Kidney (tissue), 13 donors: ENCODE measurements at regions not wholly inside any gene's neighbourhood (a gene's known extent, or its start where the extent isn't known, plus 50 kb on each side); places are given as distances from the start of the nearest gene placed in this dataset.

ENCODE experiments used
- DNase-seq, 5 donors: peaks; one replicate each; pipeline ENCODE4 v3.0.0-alpha.2; 2013 to 2020
- FAIRE-seq: peaks from 2 replicates; lab custom pipeline; 2012; peaks lifted over from hg19 to GRCh38; lab: Jason Lieb, UNC
- H3K27ac ChIP-seq, 2 donors: one replicate each; pipeline ENCODE4 v1.7.0; 2013; ENCODE audit warnings: low read depth in 2 of 2, low read length in 2 of 2, inconsistent platforms in 1 of 2
- H3K27me3 ChIP-seq: one replicate; pipeline ENCODE4 v1.7.1; 2013; ENCODE audit warnings: low read length, inconsistent platforms; ENCODE audit not compliant: control insufficient read depth, insufficient read depth
- H3K36me3 ChIP-seq, 3 donors: one replicate each; pipeline versions ENCODE4 v1.7.0 to v1.7.1; 2013; ENCODE audit warnings: low read length in 3 of 3, control low read depth in 1 of 3, inconsistent platforms in 1 of 3; ENCODE audit not compliant: insufficient read depth in 3 of 3, control insufficient read depth in 2 of 3
- H3K4me1 ChIP-seq, 3 donors: one replicate each; pipeline versions ENCODE4 v1.7.0 to v1.7.1; 2013; ENCODE audit warnings: low read length in 3 of 3, inconsistent platforms in 1 of 3, low read depth in 1 of 3; ENCODE audit not compliant: control insufficient read depth in 2 of 3, insufficient read depth in 2 of 3
- H3K4me3 ChIP-seq, 3 donors: one replicate each; pipeline versions ENCODE4 v1.7.0 to v1.8.1; 2013; ENCODE audit warnings: low read length in 3 of 3, control low read depth in 1 of 3, inconsistent platforms in 1 of 3
- H3K9ac ChIP-seq, 3 donors: one replicate each; pipeline versions ENCODE4 v1.7.0 to v1.7.1; 2013; ENCODE audit warnings: low read length in 3 of 3, control low read depth in 1 of 3, inconsistent platforms in 1 of 3
- H3K9me3 ChIP-seq, 3 donors: one replicate each; pipeline versions ENCODE4 v1.7.0 to v1.7.1; 2013; ENCODE audit warnings: low read length in 3 of 3, control low read depth in 1 of 3, inconsistent platforms in 1 of 3; ENCODE audit not compliant: control insufficient read depth in 2 of 3, insufficient read depth in 1 of 3
- CTCF ChIP-seq: IDR thresholded peaks from 3 replicates; pipeline ENCODE4 v1.5.1; 2012; ENCODE audit warnings: mild to moderate bottlenecking, moderate library complexity, borderline replicate concordance; ENCODE audit not compliant: insufficient read depth; ENCODE audit errors: extremely low read depth
- intact Hi-C: fragments of 100-400 bp; cut with DNase I; formaldehyde crosslinking; loops from one replicate; pipeline ENCODE4 v1.11.1; 2022
- donor health status: control.
- donor health status: control.
- donor health status: control.
- donor health status: control.
- donor health status: control.
- donor health status: DM: yes; HTN: yes; CAD: no.
- donor health status: Normal renal cell carcinoma (clear cell type).

- no peaks in the 10 kb centered on the region for H3K36me3 ChIP-seq
- H3K9me3 ChIP-seq = no peaks in the 10 kb centered on the region
- DNase-seq (no peak), FAIRE-seq (no peak)
- intact Hi-C loops = no loop called here
- no peaks in the 10 kb centered on the region for H3K4me1 ChIP-seq
- no peak overlapping the region for H3K27ac ChIP-seq
- no peak for TF ChIP-seq CTCF
- H3K27me3 ChIP-seq = no peaks in the 10 kb centered on the region
- H3K4me3 ChIP-seq = no peak overlapping the region
- H3K9ac ChIP-seq = no peak overlapping the region
These were observed 244.7 kb upstream of the TBL1XR1 start for GRCh38 chr3:177441813-177442646.

- DNase-seq = no peak
These were observed 246.2 kb upstream of the TBL1XR1 start for GRCh38 chr3:177443469-177443868.

GRCh38 chr3:177444696-177445095 lies 247.4 kb upstream of the TBL1XR1 start:
- Histone ChIP-seq H3K4me1 (peaks cover 0 to 4% (median 0%) of the 10 kb centered on the region in 3 donors), H3K27me3 (no peaks in the 10 kb centered on the region), H3K9me3 (no peaks in the 10 kb centered on the region), H3K27ac (no peak overlapping the region), H3K4me3 (no peak overlapping the region), H3K36me3 (no peaks in the 10 kb centered on the region), H3K9ac (no peak overlapping the region)
- TF ChIP-seq CTCF = no peak
- no peak for DNase-seq
- FAIRE-seq = no peak
- intact Hi-C loops = no loop called here

More at GRCh38 chr3:177443469-177443868, 246.2 kb upstream of the TBL1XR1 start:
- Histone ChIP-seq H3K36me3 (no peaks in the 10 kb centered on the region), H3K4me3 (no peak overlapping the region), H3K9me3 (no peaks in the 10 kb centered on the region), H3K4me1 (no peaks in the 10 kb centered on the region), H3K27me3 (no peaks in the 10 kb centered on the region), H3K27ac (no peak overlapping the region), H3K9ac (no peak overlapping the region)
- no peak for TF ChIP-seq CTCF
- FAIRE-seq = no peak
- intact Hi-C loops = no loop called here
